ENCODE measurements at regions not wholly inside any gene's neighbourhood (a gene's known extent, or its start where the extent isn't known, plus 50 kb on each side); places are given as distances from the start of the nearest gene placed in this dataset.
"Not testable (repeated sequence)": the region's sequence is repeated elsewhere in the genome, so short reads cannot be mapped to it uniquely, and the experiment has no call there.

DNA sequence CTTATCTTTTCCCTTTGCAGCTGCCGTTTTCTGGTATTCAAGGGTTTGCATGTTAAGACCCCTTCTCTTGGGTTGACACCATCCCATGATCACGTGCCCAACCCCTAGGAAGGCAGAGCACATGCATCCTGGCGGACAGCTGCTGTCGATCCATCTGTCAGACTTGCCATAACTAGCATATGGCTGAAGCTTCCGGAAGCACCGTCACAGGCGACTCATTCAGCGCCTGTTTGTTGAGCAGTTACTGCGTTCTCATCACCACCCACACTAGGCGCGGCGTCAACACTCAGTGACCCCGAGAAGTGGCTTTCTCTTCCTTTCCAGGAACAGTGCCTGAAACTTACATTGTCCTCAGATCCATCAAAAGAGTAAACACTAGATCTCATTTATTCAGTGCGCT is 93.6 kb downstream of the SOX1 start:
- ATAC-seq (replicated peaks), result no peak
- Mint-ChIP-seq H3K9me3 (no peaks in the 10 kb centered on the region), H3K36me3 (ENCODE audit: low read depth) (no peaks in the 10 kb centered on the region), H3K27me3 (peaks cover 25% of the 10 kb centered on the region), H3K4me3 (no peak overlapping the region), H3K27ac (no peak overlapping the region), H3K4me1 (no peaks in the 10 kb centered on the region)

DNA sequence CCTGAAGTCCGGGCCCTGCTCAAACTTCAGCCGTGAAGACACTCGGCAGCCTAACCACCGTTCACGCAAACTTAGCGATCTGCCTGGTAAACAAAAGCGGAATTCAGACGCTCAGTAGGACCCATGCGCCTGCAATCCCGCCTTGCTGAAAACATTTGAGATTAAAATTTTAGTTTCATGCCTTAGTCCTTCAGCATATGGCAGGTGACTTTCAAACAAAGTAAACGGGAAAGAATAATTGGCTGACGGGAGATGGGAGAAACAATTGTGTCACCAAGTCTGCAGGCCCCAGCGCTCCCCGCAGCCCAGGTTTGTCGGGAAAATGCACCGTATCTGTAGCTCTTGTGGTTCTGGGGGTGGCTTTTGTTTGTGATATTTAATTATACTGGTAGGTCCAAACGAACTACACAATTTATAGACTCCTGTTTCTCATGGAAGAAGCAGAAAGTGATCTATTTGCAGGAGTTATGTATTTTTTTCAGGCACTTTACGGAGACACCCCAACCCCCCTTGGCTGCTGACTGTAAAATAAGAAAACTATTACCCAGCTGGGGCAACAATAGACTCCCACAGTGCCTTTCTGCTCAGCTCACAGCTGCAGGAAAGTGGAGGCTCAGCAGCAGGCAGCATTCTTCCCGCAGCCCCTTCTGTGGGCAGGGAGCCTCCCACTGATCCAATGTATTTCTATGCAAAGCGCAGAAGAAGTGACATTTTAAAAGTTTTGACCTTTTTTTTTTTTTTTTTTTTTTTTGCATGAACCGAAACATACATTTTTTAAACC is 94.8 kb downstream of the SOX1 start:
- Mint-ChIP-seq H3K36me3 (ENCODE audit: low read depth) (no peaks in the 10 kb centered on the region), H3K4me3 (no peak overlapping the region), H3K9me3 (no peaks in the 10 kb centered on the region), H3K4me1 (no peaks in the 10 kb centered on the region), H3K27me3 (peaks cover 25% of the 10 kb centered on the region), H3K27ac (no peak overlapping the region)
- no peak for ATAC-seq (replicated peaks)

DNA sequence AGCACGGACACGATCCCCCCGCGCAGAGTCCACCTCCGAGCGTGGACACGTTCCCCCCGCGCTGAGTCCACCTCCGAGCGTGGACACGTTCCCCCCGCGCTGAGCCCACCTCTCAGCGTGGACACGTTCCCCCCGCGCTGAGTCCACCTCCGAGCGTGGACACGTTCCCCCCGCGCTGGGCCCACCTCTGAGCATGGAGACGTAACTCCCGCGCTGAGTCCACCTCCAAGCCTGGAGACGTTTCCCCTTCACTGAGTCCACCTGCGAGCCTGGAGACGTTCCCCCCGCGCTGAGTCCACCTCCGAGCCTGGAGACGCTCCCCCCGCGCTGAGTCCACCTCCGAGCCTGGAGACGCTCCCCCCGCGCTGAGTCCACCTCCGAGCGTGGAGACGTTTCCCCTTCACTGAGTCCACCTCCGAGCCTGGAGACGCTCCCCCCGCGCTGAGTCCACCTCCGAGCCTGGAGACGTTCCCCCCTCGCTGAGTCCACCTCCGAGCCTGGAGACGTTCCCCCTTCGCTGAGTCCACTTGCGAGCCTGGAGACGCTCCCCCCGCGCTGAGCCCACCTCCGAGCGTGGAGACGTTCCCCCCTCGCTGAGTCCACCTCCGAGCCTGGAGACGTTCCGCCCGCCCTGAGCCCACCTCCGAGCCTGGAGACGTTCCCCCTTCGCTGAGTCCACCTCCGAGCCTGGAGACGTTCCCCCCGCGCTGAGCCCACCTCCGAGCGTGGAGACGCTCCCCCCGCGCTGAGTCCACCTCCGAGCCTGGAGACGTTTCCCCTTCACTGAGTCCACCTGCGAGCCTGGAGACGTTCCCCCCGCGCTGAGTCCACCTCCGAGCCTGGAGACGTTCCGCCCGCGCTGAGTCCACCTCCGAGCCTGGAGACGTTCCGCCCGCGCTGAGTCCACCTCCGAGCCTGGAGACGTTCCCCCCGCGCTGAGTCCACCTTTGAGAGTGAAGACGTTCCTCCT is 97.0 kb downstream of the SOX1 start:
- H3K4me3 Mint-ChIP-seq; H3K36me3 Mint-ChIP-seq (ENCODE audit: low read depth); H3K9me3 Mint-ChIP-seq; H3K27ac Mint-ChIP-seq; H3K4me1 Mint-ChIP-seq; ATAC-seq (replicated peaks): not testable (repeated sequence)
- peaks cover 19% of the 10 kb centered on the region for H3K27me3 Mint-ChIP-seq

DNA sequence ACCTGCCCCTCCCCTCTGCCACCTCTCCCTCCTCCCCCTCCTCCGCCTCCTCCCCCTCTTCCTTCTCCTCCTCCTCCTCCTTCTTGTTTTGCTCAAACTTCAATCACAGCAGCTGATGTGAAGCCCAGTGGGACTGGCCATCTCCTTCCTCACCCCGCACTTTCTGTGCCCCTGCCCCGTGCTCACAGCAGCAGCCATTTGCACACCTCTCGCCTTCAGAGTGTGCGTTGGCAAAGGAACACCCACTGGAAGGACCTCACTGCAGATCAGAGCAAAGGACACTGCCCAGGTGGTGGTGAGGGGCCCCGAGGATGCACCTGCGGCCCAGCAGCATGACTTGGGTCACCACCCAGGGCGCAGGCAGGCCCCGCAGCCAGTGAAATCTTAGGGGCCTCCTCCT is 98.8 kb downstream of the SOX1 start:
- Mint-ChIP-seq H3K9me3 (no peaks in the 10 kb centered on the region), H3K36me3 (ENCODE audit: low read depth) (no peaks in the 10 kb centered on the region), H3K4me1 (no peaks in the 10 kb centered on the region), H3K27me3 (peaks cover 10% of the 10 kb centered on the region), H3K4me3 (no peak overlapping the region), H3K27ac (no peak overlapping the region)
- ATAC-seq (replicated peaks), result no peak

DNA sequence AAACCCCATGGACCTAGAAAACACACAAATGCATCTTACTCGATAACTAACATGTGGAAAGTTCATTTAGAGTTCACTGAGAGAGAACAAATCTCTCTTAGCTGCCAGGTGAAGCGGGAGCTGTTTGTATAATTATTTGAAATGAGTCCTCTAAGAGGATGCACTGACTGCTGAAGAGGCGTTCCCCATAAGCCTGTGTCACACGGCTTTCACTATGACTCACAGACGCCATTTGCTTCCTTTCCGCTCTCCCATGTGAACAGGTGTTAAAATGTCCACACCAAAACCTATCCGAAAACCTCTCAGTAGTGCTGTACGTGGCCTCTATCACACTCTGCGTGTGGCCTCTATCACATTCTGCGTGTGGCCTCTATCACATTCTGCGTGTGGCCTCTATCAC is 101.8 kb downstream of the SOX1 start:
- ATAC-seq (replicated peaks), result peak; percentile 47
- H3K27ac Mint-ChIP-seq, result no peak overlapping the region
- no peaks in the 10 kb centered on the region for H3K9me3 Mint-ChIP-seq
- H3K36me3 Mint-ChIP-seq (ENCODE audit: low read depth), result no peaks in the 10 kb centered on the region
- no peaks in the 10 kb centered on the region for H3K4me1 Mint-ChIP-seq
- H3K4me3 Mint-ChIP-seq, result no peak overlapping the region
- H3K27me3 Mint-ChIP-seq, result peaks cover 15% of the 10 kb centered on the region

DNA sequence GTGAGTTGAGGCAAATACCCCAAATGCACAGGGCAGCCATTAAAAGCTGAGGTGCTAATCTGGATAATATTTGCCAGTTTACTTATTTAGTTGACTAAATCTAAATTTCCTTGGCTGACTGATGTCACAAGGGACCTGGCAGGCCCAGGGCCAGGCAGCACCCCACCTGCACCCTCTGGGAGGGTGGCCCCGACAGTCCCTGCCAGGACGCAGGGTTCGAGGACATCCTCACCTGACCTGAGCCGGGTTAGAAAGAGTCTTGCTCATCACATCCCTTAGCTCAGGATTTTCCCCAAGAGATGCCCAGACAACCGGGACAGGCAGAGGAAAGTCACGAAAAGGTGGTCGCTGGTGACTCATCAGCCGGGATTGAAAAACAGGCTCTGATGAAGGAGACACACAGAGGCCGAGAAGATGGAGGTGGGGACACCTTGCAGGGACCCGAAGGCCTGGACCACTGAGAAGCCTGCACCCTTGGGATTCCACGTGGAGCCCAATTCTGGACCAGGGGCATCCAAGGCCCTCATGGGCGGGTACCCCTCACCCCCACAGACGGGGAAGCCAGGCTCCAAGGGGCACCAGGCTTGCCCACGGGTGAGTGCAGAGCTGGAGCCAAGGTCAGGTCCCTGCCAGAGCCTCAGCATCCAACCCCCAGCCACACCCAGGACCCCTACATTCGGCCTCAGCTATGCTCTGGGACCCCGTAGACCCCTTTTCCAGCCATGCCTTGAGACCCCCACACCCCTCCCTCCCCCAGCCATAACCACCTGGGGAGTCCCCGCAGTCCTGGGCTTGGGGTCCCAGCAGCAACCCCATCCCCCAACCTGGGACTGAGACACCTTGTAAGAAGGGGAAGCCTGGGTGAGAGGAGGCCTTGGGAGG is 103.2 kb downstream of the SOX1 start:
- Mint-ChIP-seq H3K27ac (no peak overlapping the region), H3K4me3 (no peak overlapping the region), H3K36me3 (ENCODE audit: low read depth) (no peaks in the 10 kb centered on the region), H3K9me3 (peaks cover 7% of the 10 kb centered on the region), H3K4me1 (no peaks in the 10 kb centered on the region), H3K27me3 (peaks cover 21% of the 10 kb centered on the region)
- no peak for ATAC-seq (replicated peaks)

DNA sequence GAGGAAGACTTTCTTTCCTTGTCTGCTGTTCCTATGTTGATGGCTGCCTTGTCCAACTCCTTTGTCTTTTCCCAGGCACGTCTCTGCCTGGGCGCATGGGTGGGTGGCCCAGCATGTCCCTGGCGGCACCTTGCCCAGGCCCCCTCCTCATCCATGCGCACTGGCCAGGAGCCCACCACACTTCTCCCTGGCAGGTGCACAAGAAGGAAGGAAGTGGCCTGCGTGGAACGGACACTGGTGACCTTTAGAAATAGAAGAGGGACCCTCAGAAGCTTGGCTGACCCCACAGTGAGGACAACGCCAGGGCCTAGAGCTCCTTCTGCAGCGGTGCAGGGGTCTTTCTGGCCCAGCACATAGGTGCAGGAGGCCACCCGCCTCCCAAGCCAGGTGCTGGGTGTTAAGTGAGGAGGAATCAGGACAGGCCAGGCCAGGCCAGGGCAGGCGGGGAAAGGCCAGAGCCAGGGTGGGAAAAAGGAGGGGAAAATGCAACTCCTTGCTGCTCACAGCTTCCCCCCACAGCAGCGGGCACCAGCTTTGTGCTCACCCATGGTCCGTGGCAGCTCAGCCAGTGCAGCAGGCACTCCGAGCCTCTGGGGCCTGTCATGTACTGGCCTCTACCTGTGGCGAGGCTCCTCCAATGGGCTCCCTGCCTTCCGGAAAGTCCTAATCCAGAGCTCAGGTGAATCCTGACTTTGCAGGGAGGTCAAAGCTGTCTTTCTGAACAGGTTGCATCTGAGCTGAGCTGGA is 104.0 kb downstream of the SOX1 start:
- H3K27ac Mint-ChIP-seq, result no peak overlapping the region
- no peaks in the 10 kb centered on the region for H3K36me3 Mint-ChIP-seq (ENCODE audit: low read depth)
- peaks cover 21% of the 10 kb centered on the region for H3K27me3 Mint-ChIP-seq
- peaks cover 8% of the 10 kb centered on the region for H3K9me3 Mint-ChIP-seq
- no peaks in the 10 kb centered on the region for H3K4me1 Mint-ChIP-seq
- no peak overlapping the region for H3K4me3 Mint-ChIP-seq
- ATAC-seq (replicated peaks), result no peak

DNA sequence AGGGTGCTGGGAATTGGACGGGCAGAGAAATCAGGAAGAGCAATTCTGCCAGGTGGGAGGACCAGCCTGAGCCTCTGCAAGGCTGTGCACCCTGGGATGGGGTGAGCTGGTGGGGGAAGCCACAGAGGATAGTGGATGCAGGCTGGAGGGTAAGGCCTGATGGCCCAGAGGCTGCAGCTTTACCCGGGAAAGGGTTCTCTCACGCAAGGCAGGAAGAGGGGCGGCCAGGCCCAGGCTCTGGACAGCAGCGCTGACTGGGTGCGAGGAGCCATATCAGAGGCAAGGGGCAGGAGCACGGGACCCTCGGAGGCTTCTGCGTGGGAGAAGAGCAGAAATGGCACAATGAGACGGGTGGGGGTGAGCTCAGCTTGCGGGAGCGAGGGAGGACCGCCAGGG is 104.6 kb downstream of the SOX1 start:
- Mint-ChIP-seq H3K27ac (no peak overlapping the region), H3K27me3 (peaks cover 21% of the 10 kb centered on the region), H3K9me3 (peaks cover 8% of the 10 kb centered on the region), H3K36me3 (ENCODE audit: low read depth) (no peaks in the 10 kb centered on the region), H3K4me1 (no peaks in the 10 kb centered on the region), H3K4me3 (no peak overlapping the region)
- no peak for ATAC-seq (replicated peaks)

DNA sequence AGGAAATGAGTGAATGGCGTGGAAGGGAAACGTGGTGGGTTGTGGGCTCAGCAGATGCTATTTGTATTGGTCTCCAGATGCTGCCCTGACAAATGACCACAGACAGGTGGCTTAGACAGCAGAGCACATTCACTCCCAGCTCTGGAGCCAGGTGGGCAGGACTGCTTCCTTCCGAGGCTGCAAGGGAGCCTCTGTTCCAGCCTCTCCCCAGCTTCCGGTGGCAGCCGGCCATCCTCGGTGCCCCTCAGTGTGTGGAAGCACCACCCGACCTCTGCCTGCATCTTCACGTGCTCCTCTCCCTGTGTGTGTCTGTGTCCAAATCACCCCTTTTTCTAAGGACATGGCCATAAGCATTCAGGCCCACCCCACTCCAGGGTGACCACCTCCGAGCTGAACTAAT is 105.1 kb downstream of the SOX1 start:
- no peak overlapping the region for H3K27ac Mint-ChIP-seq
- ATAC-seq (replicated peaks), result no peak
- no peak overlapping the region for H3K4me3 Mint-ChIP-seq
- H3K4me1 Mint-ChIP-seq, result no peaks in the 10 kb centered on the region
- peaks cover 8% of the 10 kb centered on the region for H3K9me3 Mint-ChIP-seq
- H3K27me3 Mint-ChIP-seq, result peaks cover 21% of the 10 kb centered on the region
- H3K36me3 Mint-ChIP-seq (ENCODE audit: low read depth), result no peaks in the 10 kb centered on the region

DNA sequence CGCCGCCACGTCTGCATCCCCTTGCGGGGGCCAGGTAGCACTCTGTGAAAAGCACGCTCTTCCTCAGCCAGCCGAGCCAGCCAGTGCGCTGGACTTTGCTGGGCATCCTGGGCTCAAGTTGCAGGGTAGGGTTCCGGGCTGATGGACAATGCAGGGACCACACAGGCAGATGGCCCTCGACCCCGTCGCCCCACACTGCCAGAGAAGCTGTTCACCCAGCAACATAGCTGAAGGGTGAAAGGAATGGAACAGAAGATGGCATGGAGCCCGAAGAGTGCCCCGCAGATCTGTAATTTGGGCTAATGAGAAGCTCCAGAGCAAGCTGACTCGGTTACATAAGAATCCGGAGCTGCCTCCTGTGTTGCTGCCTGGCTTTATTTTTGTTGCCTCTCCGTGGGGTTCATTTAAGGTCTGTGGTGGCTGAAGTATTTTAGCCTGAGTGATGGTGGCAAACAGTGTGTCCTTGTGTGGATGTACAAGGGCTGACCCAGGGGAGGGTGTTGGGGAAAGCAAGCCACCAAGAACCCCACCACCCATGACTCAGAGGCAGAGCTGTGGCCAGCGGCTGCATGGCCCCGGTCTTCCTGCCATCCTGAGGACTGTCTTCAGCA is 105.8 kb downstream of the SOX1 start:
- H3K9me3 Mint-ChIP-seq, result peaks cover 8% of the 10 kb centered on the region
- H3K4me1 Mint-ChIP-seq, result no peaks in the 10 kb centered on the region
- H3K4me3 Mint-ChIP-seq, result no peak overlapping the region
- H3K27me3 Mint-ChIP-seq, result peaks cover 21% of the 10 kb centered on the region
- H3K36me3 Mint-ChIP-seq (ENCODE audit: low read depth), result no peaks in the 10 kb centered on the region
- H3K27ac Mint-ChIP-seq, result no peak overlapping the region
- no peak for ATAC-seq (replicated peaks)

DNA sequence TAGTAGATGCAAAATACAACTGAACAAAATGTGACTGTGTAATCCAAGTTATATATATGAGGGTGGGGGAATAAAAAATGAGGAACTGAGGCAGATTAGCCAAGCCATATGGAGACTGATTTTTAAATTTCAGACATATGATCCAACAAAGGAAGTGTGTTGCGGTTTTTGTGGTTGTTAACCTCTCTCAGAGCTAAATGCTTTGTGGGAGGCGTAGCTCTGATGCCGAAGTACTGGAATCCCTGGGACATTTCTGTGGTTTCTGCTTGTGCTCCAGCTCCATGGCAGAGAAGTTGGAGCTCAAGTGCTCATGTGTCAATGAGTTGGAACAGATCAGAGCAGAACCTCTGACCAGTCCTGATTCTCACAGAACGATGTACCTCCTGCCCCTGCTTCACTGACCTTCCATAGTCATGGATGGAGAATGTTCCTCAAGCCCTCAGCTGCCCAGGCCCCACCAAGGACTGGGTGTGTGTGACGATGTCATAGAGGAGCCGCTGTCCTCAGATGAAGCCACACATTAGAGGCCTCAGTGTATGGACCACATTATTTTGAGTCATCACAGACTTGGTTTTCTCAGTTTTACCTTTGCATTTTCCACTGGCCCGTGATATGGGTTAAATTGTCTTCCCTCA is 107.6 kb downstream of the SOX1 start:
- Mint-ChIP-seq H3K4me1 (no peaks in the 10 kb centered on the region), H3K27ac (no peak overlapping the region), H3K36me3 (ENCODE audit: low read depth) (no peaks in the 10 kb centered on the region)

DNA sequence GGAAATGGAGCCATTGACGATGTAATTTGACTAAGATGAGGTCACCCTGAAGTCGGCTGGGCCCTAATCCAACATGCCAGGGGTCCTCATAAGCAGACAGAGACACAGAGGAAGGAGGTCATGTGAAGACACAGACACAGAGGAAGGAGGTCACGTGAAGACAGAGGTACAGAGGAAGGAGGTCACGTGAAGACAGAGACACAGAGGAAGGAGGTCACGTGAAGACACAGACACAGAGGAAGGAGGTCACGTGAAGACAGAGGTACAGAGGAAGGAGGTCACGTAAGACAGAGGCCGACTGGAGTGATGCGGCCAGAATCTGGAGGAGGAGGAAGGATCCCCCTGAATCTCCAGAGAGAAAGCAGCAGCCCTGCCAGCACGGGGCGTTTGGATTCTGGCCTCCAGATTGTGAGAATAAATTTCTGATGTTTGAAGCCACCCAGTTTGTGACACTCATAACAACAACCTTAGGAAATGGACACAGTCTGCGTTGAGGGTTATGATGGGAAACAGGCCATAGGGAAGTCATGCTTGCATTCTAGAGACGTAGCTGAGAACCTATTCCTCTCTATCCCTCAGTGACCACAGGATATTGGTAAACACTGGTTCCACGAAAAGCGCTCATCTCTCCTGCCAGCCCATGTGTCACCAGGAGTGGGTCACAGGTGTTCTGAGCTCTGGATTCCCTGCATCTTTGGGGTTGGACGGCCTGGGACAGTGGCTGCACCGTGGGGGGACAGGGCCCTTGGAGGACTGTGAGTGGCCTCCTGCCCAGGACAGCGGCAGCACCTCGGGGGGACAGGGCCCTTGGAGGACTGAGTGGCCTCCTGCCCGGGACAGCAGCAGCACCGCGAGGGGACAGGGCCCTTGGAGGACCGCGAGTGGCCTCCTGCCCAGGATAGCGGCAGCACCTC is 108.5 kb downstream of the SOX1 start:
- no peak for ATAC-seq (replicated peaks)
- Mint-ChIP-seq H3K4me1 (no peaks in the 10 kb centered on the region), H3K4me3 (no peak overlapping the region)

More for the DNA sequence above, 107.6 kb downstream of the SOX1 start:
- Mint-ChIP-seq H3K9me3 (peaks cover 8% of the 10 kb centered on the region), H3K4me3 (no peak overlapping the region), H3K27me3 (peaks cover 21% of the 10 kb centered on the region)
- no peak for ATAC-seq (replicated peaks)

More for the DNA sequence above, 108.5 kb downstream of the SOX1 start:
- no peak overlapping the region for H3K27ac Mint-ChIP-seq
- peaks cover 8% of the 10 kb centered on the region for H3K9me3 Mint-ChIP-seq
- H3K36me3 Mint-ChIP-seq (ENCODE audit: low read depth), result no peaks in the 10 kb centered on the region
- peaks cover 25% of the 10 kb centered on the region for H3K27me3 Mint-ChIP-seq

Data from activated T-helper 17 cell treated with anti-CD3 and anti-CD28 coated beads, Interleukin-2, amount 50 U/mL, for 72 hours (primary cell).